A549 (cell line): ENCODE measurements at regions not wholly inside any gene's neighbourhood (a gene's known extent, or its start where the extent isn't known, plus 50 kb on each side); places are given as distances from the start of the nearest gene placed in this dataset.

Experiments
- ATAC-seq, 2 experiments: fragments of 200-7000 bp in 1 of 2; fragments of >200 bp in 1 of 2; cut with Nextera tagmentation in 1 of 2; cut with Tn5 transposase in 1 of 2; 3 replicates each; pipeline versions ENCODE4 v1.8.0 to v1.9.1; 2018 to 2020; ENCODE audit warnings: mild to moderate bottlenecking in 1 of 2, moderate library complexity in 1 of 2
- CTCF ChIA-PET: fragments of 300-600 bp; sonication (Branson Sonifier 250); formaldehyde crosslinking; extraction: SDS; loops from one replicate; lab custom pipeline; 2021; ENCODE audit warnings: antibody characterized with exemption, inconsistent platforms; lab: Yijun Ruan, JAX
- POLR2A ChIA-PET: fragments of 350-600 bp; formaldehyde crosslinking; extraction: SDS; loops from one replicate; lab custom pipeline; 2021; ENCODE audit warnings: antibody characterized with exemption, inconsistent platforms; lab: Yijun Ruan, JAX
- DNase-seq, 2 experiments: peaks; one replicate each; pipeline versions ENCODE4 v3.0.0 to v3.0.0-alpha.2; 2011 to 2016; ENCODE audit warnings: low read depth in 1 of 2, low spot score in 1 of 2
- FAIRE-seq: peaks from 2 replicates; lab custom pipeline; 2011; peaks lifted over from hg19 to GRCh38; lab: Jason Lieb, UNC
- H3K27ac ChIP-seq, 2 experiments: fragments of >200 bp; sonication (Bioruptor Twin); formaldehyde crosslinking; 3 replicates each; pipeline ENCODE4 v1.5.1; 2016 to 2017
- H3K4me1 ChIP-seq: fragments of >200 bp; sonication (Bioruptor Twin); formaldehyde crosslinking; 3 replicates; pipeline ENCODE4 v1.6.1; 2016
- H3K4me2 ChIP-seq: fragments of >200 bp; sonication (Bioruptor Twin); formaldehyde crosslinking; 3 replicates; pipeline ENCODE4 v1.6.1; 2016
- H3K4me3 ChIP-seq: fragments of >200 bp; sonication (Bioruptor Twin); formaldehyde crosslinking; 3 replicates; pipeline ENCODE4 v1.5.1; 2016
- H3K9me3 ChIP-seq: fragments of >200 bp; sonication (Bioruptor Twin); formaldehyde crosslinking; 3 replicates; pipeline ENCODE4 v1.6.1; 2016
- CBX2 ChIP-seq: fragments of 200-600 bp; sonication (generic); IDR thresholded peaks from 2 replicates; pipeline ENCODE4 v1.6.1; 2016; ENCODE audit warnings: low read depth, mild to moderate bottlenecking, borderline replicate concordance
- ESRRA ChIP-seq: fragments of 150-350 bp; IDR thresholded peaks from 2 replicates; pipeline ENCODE4 v1.6.1; 2014; ENCODE audit warnings: mild to moderate bottlenecking, low read length, borderline replicate concordance
- FOSB ChIP-seq: fragments of 250-450 bp; sonication (Bioruptor Pico); IDR thresholded peaks from 2 replicates; pipeline ENCODE4 v1.5.0; 2020; ENCODE audit warnings: mild to moderate bottlenecking, moderate library complexity
- FOXS1 ChIP-seq: fragments of 250-450 bp; sonication (Bioruptor Pico); IDR thresholded peaks from 2 replicates; pipeline ENCODE4 v1.5.0; 2020; ENCODE audit warnings: mild to moderate bottlenecking, moderate library complexity
- HDAC2 ChIP-seq: fragments of 200-600 bp; sonication (generic); IDR thresholded peaks from 2 replicates; pipeline ENCODE4 v1.6.1; 2016
- HOXB13 ChIP-seq: fragments of 250-450 bp; sonication (Bioruptor Pico); IDR thresholded peaks from 2 replicates; pipeline ENCODE4 v1.5.0; 2020; ENCODE audit warnings: low read depth, mild to moderate bottlenecking, moderate library complexity
- HOXB5 ChIP-seq: fragments of 250-450 bp; sonication (Bioruptor Pico); IDR thresholded peaks from 2 replicates; pipeline ENCODE4 v1.5.0; 2020; ENCODE audit warnings: mild to moderate bottlenecking, moderate library complexity
- JUNB ChIP-seq: fragments of >200 bp; sonication (Bioruptor Twin); formaldehyde crosslinking; IDR thresholded peaks from 2 replicates; pipeline ENCODE4 v1.6.1; 2016
- KDM1A ChIP-seq: fragments of 200-600 bp; sonication (generic); IDR thresholded peaks from 2 replicates; pipeline ENCODE4 v1.6.1; 2016; ENCODE audit warnings: low read depth, mild to moderate bottlenecking
- NFE2L2 ChIP-seq: fragments of 150-350 bp; conservative IDR thresholded peaks from 2 replicates; pipeline ENCODE4 v1.6.1; 2014; ENCODE audit warnings: low read length
- PHF8 ChIP-seq: fragments of 200-600 bp; sonication (generic); IDR thresholded peaks from 2 replicates; pipeline ENCODE4 v1.6.1; 2016; ENCODE audit warnings: low read depth, mild to moderate bottlenecking, antibody characterized with exemption, moderate library complexity, borderline replicate concordance
- POLR2AphosphoS2 ChIP-seq: conservative IDR thresholded peaks from 2 replicates; pipeline ENCODE4 v1.6.1; 2012; ENCODE audit warnings: low read length, improper control_type of control experiment, inconsistent platforms
- RAD21 ChIP-seq, 2 experiments: fragments of >200 bp in 1 of 2; sonication (Bioruptor Twin) in 1 of 2; formaldehyde crosslinking in 1 of 2; IDR thresholded peaks in 1 of 2; conservative IDR thresholded peaks in 1 of 2; 2 replicates in 1 of 2; 3 replicates in 1 of 2; pipeline ENCODE4 v1.6.1; 2012 to 2018; ENCODE audit warnings: inconsistent platforms in 1 of 2
- RFX5 ChIP-seq: fragments of 450-650 bp; IDR thresholded peaks from 2 replicates; pipeline ENCODE4 v1.7.1; 2014; ENCODE audit warnings: antibody characterized with exemption, mild to moderate bottlenecking, moderate library complexity
- TP53 ChIP-seq: fragments of 250-450 bp; sonication (Bioruptor Pico); IDR thresholded peaks from 2 replicates; pipeline ENCODE4 v1.5.0; 2021; ENCODE audit warnings: mild to moderate bottlenecking, moderate library complexity
- ZC3H11A ChIP-seq: fragments of 450-650 bp; IDR thresholded peaks from 2 replicates; pipeline ENCODE4 v1.6.1; 2014; ENCODE audit warnings: antibody characterized with exemption, mild to moderate bottlenecking
- ZNF302 ChIP-seq: fragments of 250-450 bp; sonication (Bioruptor Pico); IDR thresholded peaks from 2 replicates; pipeline ENCODE4 v1.9.0; 2021; ENCODE audit warnings: inconsistent platforms, mild to moderate bottlenecking, moderate library complexity
- ZSCAN20 ChIP-seq: fragments of 250-450 bp; sonication (Bioruptor Pico); IDR thresholded peaks from 2 replicates; pipeline ENCODE4 v1.8.0; 2022; ENCODE audit warnings: mild to moderate bottlenecking, moderate library complexity
- WGBS: methylation state at CpG from one replicate; pipeline ENCODE4 v1.1.6; 2017; ENCODE audit errors: missing lambda C conversion rate; 5-methylcytosine and 5-hydroxymethylcytosine counted together
- TF ChIP-seq, protein P1 (sequence below): IDR thresholded peaks from 2 replicates; pipeline ENCODE4 v1.6.1; 2012
- TF ChIP-seq, protein P2 (sequence below): fragments of 150-350 bp; IDR thresholded peaks from 2 replicates; pipeline ENCODE4 v1.6.1; 2014; ENCODE audit warnings: low read depth, mild to moderate bottlenecking, low read length
- TF ChIP-seq, protein P3 (sequence below): fragments of >200 bp; sonication (Bioruptor Twin); formaldehyde crosslinking; IDR thresholded peaks from 2 replicates; pipeline ENCODE4 v1.6.1; 2016
- TF ChIP-seq, protein P4 (sequence below): fragments of >200 bp; sonication (Bioruptor Twin); formaldehyde crosslinking; IDR thresholded peaks from 3 replicates; pipeline ENCODE4 v1.6.1; 2016
- TF ChIP-seq, protein P5 (sequence below): fragments of 250-450 bp; sonication (Bioruptor Pico); IDR thresholded peaks from 2 replicates; pipeline ENCODE4 v1.5.0; 2020; ENCODE audit warnings: low read depth, mild to moderate bottlenecking, moderate library complexity

DNA sequence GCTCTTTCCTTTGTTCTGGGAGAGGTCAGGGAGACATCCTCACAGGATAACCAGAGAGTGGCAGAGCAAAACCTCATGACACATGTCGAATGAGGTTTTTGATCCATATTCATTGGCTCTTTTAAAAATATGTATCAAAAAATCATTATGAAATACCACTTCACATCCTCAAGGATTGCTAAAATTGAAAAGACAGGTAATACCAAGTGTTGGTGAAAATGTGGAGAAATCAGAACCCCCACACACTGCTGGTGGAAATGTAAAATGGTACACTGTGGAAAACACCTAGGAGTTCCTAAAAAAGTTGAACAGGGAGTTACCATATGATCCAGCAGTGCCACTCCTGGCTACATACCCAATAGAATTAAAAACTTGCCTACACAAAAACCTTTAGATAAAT is 107.8 kb upstream of the ARID2 start:
- TF ChIP-seq ZSCAN20 (CRISPR knock-in tag) (no peak), ZNF302 (no peak), KDM1A (no peak), ZC3H11A (no peak), NFE2L2 (no peak), FOXS1 (CRISPR knock-in tag) (no peak), HOXB5 (CRISPR knock-in tag) (no peak), FOSB (CRISPR knock-in tag) (no peak), CBX2 (no peak), POLR2AphosphoS2 (no peak), ESRRA (no peak), TP53 (CRISPR knock-in tag) (no peak), JUNB (no peak), HDAC2 (no peak)
- TF ChIP-seq, protein P1, sequence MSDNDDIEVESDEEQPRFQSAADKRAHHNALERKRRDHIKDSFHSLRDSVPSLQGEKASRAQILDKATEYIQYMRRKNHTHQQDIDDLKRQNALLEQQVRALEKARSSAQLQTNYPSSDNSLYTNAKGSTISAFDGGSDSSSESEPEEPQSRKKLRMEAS = no peak
- TF ChIP-seq, protein P2, sequence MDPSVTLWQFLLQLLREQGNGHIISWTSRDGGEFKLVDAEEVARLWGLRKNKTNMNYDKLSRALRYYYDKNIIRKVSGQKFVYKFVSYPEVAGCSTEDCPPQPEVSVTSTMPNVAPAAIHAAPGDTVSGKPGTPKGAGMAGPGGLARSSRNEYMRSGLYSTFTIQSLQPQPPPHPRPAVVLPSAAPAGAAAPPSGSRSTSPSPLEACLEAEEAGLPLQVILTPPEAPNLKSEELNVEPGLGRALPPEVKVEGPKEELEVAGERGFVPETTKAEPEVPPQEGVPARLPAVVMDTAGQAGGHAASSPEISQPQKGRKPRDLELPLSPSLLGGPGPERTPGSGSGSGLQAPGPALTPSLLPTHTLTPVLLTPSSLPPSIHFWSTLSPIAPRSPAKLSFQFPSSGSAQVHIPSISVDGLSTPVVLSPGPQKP = no peak
- TF ChIP-seq, protein P3, sequence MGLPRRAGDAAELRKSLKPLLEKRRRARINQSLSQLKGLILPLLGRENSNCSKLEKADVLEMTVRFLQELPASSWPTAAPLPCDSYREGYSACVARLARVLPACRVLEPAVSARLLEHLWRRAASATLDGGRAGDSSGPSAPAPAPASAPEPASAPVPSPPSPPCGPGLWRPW = no peak
- TF ChIP-seq, protein P4, sequence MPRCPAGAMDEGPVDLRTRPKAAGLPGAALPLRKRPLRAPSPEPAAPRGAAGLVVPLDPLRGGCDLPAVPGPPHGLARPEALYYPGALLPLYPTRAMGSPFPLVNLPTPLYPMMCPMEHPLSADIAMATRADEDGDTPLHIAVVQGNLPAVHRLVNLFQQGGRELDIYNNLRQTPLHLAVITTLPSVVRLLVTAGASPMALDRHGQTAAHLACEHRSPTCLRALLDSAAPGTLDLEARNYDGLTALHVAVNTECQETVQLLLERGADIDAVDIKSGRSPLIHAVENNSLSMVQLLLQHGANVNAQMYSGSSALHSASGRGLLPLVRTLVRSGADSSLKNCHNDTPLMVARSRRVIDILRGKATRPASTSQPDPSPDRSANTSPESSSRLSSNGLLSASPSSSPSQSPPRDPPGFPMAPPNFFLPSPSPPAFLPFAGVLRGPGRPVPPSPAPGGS = no peak
- TF ChIP-seq, protein P5, sequence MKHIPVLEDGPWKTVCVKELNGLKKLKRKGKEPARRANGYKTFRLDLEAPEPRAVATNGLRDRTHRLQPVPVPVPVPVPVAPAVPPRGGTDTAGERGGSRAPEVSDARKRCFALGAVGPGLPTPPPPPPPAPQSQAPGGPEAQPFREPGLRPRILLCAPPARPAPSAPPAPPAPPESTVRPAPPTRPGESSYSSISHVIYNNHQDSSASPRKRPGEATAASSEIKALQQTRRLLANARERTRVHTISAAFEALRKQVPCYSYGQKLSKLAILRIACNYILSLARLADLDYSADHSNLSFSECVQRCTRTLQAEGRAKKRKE = no peak
- Histone ChIP-seq H3K9me3 (peaks cover 4% of the 10 kb centered on the region; the same call in 1 of the 3 replicates), H3K4me1 (no peaks in the 10 kb centered on the region), H3K4me3 (no peak overlapping the region), H3K27ac (no peak overlapping the region), H3K4me2 (no peak overlapping the region)
- no peak for ATAC-seq
- DNase-seq = no peak
- POLR2A ChIA-PET = no interaction called here
- WGBS = 18% methylated on average over 1 of the region's 1 CpG
- no peak for FAIRE-seq
- CTCF ChIA-PET = no interaction called here

DNA sequence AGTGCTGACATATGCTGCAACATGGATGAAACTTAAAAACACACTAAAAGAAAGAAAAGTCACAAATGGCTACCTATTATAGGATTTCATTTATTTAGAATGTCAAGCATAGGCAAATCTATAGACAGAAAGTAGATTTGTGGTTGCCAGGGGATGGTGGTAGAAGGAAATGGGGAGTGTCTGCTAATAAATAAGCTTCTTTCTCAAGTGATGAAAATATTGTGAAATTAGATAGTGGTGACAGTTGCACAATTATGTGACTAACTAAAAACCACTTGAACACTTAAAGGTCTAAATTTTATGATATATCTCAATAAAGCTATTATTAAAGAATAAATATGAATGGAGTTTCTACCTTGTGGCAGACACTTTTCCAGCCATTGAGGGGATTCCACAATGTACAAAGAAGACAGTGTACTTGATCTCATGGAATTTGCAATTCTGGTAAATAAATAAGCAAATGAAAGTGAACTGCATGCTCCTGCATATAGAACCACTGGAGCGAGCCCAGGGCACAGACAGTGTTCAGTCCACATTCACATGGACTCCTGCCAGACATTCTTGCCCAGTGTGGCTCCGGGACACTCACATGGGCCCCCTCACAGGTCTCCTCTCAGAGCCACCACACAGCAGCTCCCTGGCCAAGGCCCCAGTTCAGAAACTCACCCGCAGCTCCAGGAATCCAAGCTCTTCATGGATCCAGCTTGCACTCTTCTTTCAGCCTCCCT is 107.1 kb upstream of the ARID2 start:
- H3K4me1 ChIP-seq = no peaks in the 10 kb centered on the region
- DNase-seq (no peak), FAIRE-seq (no peak), ATAC-seq (no peak)
- no peak for TF ChIP-seq RAD21 (conservative IDR thresholded peaks at IDR 0.05 in 1 of 2, IDR thresholded peaks at IDR 0.05 in 1 of 2)
- TF ChIP-seq FOSB (CRISPR knock-in tag) = no peak
- TF ChIP-seq HOXB13 = no peak
- TF ChIP-seq PHF8 = no peak
- no peak for TF ChIP-seq RFX5
- peaks cover 4% of the 10 kb centered on the region; the same call in 1 of the 3 replicates for H3K9me3 ChIP-seq
- POLR2A ChIA-PET = no interaction called here
- H3K4me3 ChIP-seq = no peak overlapping the region
- no peak overlapping the region for H3K4me2 ChIP-seq
- no peak overlapping the region for H3K27ac ChIP-seq
- CTCF ChIA-PET = interaction anchor here (1.0 kb wide), 1 partner anchor 536 kb away, joined by 3 read pairs; no protein-coding TSS in a partner anchor
- WGBS = 30% methylated on average over 3 of the region's 3 CpGs
